ENCODE measurements at regions not wholly inside any gene's neighbourhood (a gene's known extent, or its start where the extent isn't known, plus 50 kb on each side); places are given as distances from the start of the nearest gene placed in this dataset.

DNA sequence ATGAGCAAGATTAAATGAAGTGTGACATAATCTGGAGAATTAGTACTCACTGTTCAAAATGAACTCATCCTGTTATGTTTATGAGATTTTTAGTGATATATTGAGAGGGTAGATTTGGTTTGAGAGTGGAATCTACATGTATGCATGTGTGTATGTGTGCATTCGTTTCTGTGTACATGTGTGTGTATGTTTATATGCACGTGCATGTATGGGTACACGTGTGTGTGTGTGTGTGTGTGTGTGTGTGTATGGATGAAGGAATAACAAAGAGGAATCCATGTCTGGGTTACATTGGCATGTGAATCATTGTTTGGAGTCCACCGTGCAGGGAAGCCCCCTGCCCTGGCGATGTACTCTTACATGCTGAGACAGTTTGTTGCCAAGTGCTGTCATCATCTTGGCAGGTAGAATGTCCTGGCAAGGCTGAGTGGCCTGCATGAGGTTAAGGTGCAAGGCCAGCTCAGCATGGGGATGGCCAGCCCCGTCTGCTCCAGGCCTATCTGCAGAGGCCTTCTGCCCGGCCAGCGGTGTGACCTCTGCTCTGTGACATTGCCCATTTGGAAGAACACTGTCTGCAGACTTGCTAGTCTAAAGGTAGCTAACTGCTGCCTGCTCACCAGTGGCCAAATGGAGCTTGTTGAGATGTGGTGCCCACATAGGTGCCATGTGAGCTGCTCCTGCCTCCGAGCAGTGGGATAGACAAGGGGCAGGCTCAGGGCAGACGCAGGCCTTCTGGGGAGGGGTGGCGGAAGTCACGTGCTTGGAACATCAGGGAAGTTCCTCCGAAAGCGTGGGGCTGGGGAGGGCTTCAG is 222.3 kb downstream of the TEX29 start:
- Mint-ChIP-seq H3K4me1 (ENCODE audit: low read depth) (no peaks in the 10 kb centered on the region), H3K27ac (no peak overlapping the region), H3K27me3 (ENCODE audit: insufficient read depth) (no peaks in the 10 kb centered on the region), H3K4me3 (no peak overlapping the region), H3K9me3 (peaks cover 16% of the 10 kb centered on the region), H3K36me3 (ENCODE audit: low read depth) (no peaks in the 10 kb centered on the region)
- no peak for DNase-seq (ENCODE audit: low spot score)
- intact Hi-C loops (cut with micrococcal nuclease) = no loop called here

DNA sequence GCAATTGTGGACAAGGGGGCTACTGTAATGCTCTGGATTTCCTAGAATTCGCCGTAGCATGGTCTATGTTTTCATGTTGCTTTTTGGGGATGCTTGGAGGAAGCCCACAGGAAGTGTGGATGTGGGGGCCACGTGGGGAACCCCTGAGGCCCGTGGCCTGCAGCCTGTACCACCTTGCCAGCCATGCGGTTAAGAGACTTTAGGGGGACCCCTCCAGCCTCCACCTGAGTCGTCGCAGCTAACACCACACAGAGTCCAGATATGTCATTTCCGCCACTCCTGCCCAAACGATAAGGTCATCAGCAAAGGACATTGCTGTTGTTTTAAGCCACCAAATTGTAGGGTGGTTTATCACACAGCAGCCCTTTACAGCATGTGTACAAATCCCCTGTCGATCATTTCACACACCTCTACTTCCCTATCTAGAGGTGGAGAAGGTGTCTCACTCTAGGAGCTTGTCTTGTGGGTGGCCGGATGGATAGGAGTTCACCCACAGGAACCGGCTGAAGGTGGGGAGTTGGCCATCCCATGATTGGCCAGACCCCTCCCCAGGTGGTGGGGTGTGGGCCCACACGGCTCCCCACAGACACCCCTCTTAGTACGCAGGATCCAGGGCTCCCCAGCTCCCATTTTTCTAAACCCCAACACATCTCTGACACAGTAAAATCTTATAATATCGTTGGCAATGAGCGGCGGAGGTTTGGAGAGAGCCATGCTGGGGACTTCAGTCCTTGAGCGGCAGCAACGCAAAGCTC is 226.7 kb downstream of the TEX29 start:
- Mint-ChIP-seq H3K27me3 (ENCODE audit: insufficient read depth) (no peaks in the 10 kb centered on the region), H3K27ac (no peak overlapping the region), H3K36me3 (ENCODE audit: low read depth) (no peaks in the 10 kb centered on the region), H3K9me3 (peaks cover 16% of the 10 kb centered on the region), H3K4me1 (ENCODE audit: low read depth) (no peaks in the 10 kb centered on the region), H3K4me3 (no peak overlapping the region)
- intact Hi-C loops (cut with micrococcal nuclease) = no loop called here
- DNase-seq (ENCODE audit: low spot score) = no peak

DNA sequence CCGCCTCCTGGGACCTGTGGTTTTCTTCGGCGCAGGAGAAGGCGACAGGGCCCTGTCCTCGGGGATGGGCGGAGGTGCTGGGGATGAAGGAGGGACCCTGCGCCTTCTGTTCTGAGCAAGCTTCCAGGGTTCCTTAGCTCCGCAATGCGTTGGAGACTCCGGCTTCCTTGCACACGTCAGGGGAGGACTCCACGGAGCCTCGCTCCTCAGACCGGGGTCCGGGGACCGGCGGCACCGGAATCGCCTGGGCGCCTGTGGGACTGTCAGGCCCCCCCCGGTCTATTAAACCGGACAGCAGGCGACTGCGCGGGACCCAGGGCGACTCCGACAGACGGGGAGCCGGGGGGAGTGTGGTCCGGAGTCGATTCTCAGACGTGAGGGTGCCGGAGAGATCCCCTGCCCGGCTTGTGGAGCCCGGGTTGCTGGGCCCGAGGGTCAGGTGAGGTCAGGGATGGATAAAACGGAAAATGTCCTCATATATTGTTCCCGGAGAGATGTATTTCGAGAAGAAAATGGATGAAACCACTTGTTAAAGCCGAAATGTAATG is 227.4 kb downstream of the TEX29 start:
- Mint-ChIP-seq H3K27me3 (ENCODE audit: insufficient read depth) (no peaks in the 10 kb centered on the region), H3K9me3 (peaks cover 16% of the 10 kb centered on the region), H3K4me1 (ENCODE audit: low read depth) (no peaks in the 10 kb centered on the region), H3K27ac (no peak overlapping the region), H3K4me3 (no peak overlapping the region), H3K36me3 (ENCODE audit: low read depth) (no peaks in the 10 kb centered on the region)
- DNase-seq (ENCODE audit: low spot score) = no peak
- intact Hi-C loops (cut with micrococcal nuclease) = no loop called here

DNA sequence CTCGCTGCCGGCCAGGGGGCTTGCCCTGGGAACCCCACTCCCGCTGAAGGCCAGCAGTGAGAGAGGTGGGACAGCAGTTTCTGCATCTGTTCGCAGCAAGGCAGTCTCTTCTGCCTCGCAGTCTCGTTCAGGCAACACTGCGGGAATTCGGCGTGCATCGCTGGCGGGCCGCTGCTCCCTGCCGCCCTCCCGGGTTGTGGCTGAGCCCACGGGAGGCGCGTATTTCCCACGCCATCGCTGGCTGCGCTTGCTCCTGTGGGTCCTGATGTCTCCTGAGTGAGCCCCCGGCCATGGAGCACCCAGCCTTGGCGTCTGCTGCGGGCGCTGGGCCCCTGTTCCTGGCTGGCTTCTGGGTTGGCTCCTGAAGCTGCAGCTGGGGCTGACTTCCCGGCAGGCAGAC is 227.9 kb downstream of the TEX29 start:
- Mint-ChIP-seq H3K27ac (no peak overlapping the region), H3K36me3 (ENCODE audit: low read depth) (no peaks in the 10 kb centered on the region), H3K9me3 (peaks cover 16% of the 10 kb centered on the region), H3K4me1 (ENCODE audit: low read depth) (no peaks in the 10 kb centered on the region), H3K27me3 (ENCODE audit: insufficient read depth) (no peaks in the 10 kb centered on the region), H3K4me3 (no peak overlapping the region)
- no peak for DNase-seq (ENCODE audit: low spot score)
- intact Hi-C loops (cut with micrococcal nuclease) = no loop called here

DNA sequence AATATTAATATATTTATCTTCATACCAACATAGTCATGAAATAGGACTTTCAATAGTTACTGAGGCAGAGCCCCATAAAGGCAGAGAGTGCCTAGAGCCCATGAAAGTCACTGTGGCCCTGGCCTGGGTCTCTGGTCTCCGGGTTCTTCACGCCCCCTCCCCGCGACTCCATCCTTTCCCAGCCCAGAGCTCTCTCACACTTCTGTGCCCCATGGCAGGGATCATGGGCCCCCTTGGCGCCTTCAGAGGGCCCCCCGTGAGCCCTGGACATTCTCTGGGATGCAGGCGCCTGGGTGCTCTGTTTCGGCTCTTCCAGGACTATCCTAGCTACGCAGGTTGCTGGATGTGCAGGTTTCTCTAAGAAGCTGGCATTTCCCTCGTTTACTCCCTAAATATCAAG is 228.4 kb downstream of the TEX29 start:
- Mint-ChIP-seq H3K36me3 (ENCODE audit: low read depth) (no peaks in the 10 kb centered on the region), H3K27me3 (ENCODE audit: insufficient read depth) (no peaks in the 10 kb centered on the region), H3K27ac (no peak overlapping the region), H3K4me1 (ENCODE audit: low read depth) (no peaks in the 10 kb centered on the region), H3K4me3 (no peak overlapping the region), H3K9me3 (peaks cover 16% of the 10 kb centered on the region)
- DNase-seq (ENCODE audit: low spot score) = no peak
- intact Hi-C loops (cut with micrococcal nuclease) = no loop called here

DNA sequence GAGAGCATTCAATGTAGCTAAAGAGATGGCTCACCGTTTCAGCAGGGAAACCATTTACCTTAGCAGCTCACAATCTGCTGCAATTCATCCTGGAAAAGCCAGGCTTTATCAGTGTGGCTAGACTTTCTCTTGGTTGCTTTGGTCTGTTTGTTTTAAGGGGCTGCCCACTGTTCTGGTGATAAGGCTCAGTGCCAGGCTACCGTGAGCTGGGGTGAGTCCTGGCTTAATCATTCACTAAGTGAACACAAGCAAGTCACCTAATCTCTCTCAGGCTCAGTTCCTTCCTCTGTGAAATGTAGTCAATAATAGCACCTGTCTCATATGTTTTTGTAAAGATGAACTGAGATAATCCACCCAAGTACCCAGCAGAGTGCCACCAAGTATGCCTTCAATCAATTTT is 229.0 kb downstream of the TEX29 start:
- no peak overlapping the region for H3K4me3 Mint-ChIP-seq
- no peaks in the 10 kb centered on the region for H3K27me3 Mint-ChIP-seq (ENCODE audit: insufficient read depth)
- H3K9me3 Mint-ChIP-seq = peaks cover 14% of the 10 kb centered on the region
- H3K27ac Mint-ChIP-seq = no peak overlapping the region
- no peak for DNase-seq (ENCODE audit: low spot score)
- intact Hi-C loops (cut with micrococcal nuclease) = no loop called here
- H3K4me1 Mint-ChIP-seq (ENCODE audit: low read depth) = no peaks in the 10 kb centered on the region
- no peaks in the 10 kb centered on the region for H3K36me3 Mint-ChIP-seq (ENCODE audit: low read depth)

DNA sequence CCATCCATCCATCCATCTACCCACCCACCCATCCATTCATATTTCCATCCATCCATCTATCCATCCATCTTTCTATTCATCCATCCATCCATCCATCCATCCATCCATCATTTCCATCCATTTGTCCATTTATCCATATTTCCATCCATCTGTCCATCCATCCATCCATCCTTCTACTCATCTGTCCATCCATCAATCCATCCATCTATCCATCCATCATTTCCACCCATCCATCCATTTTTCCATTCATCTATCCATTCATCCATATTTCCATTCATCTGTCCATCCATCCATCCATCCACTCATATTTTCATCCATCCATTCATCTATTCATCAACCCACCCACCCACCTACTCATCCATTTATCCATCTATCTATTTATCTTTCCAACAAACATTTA is 229.6 kb downstream of the TEX29 start:
- intact Hi-C loops (cut with micrococcal nuclease) = no loop called here
- Mint-ChIP-seq H3K4me1 (ENCODE audit: low read depth) (no peaks in the 10 kb centered on the region), H3K4me3 (no peak overlapping the region), H3K36me3 (ENCODE audit: low read depth) (no peaks in the 10 kb centered on the region), H3K27ac (no peak overlapping the region), H3K27me3 (ENCODE audit: insufficient read depth) (no peaks in the 10 kb centered on the region), H3K9me3 (peaks cover 8% of the 10 kb centered on the region)
- DNase-seq (ENCODE audit: low spot score) = no peak

DNA sequence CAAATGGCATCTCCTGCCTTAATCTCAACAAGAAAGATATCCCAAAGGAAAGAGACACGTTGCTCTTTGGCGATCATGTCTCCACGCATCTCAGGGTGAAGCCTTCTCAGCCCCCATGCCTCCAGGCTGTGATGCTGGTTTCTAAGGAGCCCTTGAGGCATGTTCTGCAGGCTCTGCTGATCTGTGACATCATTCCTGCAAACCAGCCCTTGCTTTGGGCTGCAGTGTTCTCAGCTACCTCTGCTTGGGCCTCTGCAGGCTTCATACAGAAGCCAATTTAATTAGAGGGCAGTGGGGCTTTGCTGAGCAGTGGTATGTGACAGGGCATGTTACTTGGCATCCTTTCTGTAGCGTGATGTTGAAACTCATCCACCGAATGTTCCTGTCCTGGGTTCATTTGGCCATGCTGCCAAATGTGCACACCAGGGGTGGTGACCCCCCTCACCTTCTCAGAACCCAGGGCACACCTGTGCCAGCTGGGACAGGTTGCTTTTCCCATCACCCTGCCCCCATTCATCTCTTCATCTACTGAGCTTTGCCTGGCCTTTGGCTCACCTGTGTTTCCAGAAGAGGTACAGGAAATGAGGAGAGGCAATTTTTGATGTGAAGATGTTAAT is 230.9 kb downstream of the TEX29 start:
- no peak overlapping the region for H3K27ac Mint-ChIP-seq
- H3K4me3 Mint-ChIP-seq = no peak overlapping the region
- no peaks in the 10 kb centered on the region for H3K4me1 Mint-ChIP-seq (ENCODE audit: low read depth)
- peaks cover 2% of the 10 kb centered on the region for H3K9me3 Mint-ChIP-seq
- H3K27me3 Mint-ChIP-seq (ENCODE audit: insufficient read depth) = no peaks in the 10 kb centered on the region
- H3K36me3 Mint-ChIP-seq (ENCODE audit: low read depth) = no peaks in the 10 kb centered on the region
- intact Hi-C loops (cut with micrococcal nuclease) = no loop called here
- DNase-seq (ENCODE audit: low spot score) = no peak

DNA sequence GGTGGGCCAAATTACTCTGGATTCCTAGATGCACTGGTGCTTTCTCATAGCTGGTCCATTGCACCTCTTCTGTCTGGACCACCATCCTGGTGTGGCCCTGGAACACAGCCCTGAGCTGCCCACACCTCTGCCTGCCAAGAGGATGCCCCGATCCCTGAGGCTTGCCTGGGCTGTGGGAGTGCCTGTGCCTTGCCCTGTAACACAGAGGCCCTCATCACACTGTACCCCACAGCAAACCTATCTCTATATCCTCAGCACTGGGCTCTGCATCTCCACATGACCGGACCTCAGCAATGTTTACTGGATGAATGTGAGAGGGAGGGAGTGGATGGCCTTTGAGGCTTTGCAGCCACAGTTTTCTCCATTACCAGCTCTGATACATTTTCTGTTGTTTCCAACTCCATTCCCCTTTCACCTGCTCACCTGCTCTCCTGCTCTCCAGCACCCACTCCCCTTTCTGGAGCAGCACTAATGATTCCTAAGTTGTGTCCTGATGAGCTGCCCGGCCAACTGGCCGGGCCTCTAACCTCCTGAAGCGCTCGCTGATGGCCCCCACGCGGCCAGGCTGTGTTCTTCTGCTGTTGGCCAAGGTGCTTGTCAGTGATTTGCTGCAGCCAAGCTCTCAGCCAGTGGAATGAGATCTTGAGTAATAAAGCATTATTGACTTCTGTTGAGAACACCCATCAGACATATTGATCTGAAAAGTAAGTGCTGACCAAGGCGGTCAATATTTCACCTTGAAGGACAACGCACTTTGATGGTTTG is 232.6 kb downstream of the TEX29 start:
- Mint-ChIP-seq H3K27me3 (ENCODE audit: insufficient read depth) (no peaks in the 10 kb centered on the region), H3K27ac (no peak overlapping the region), H3K4me1 (ENCODE audit: low read depth) (no peaks in the 10 kb centered on the region), H3K9me3 (no peaks in the 10 kb centered on the region), H3K4me3 (no peak overlapping the region), H3K36me3 (ENCODE audit: low read depth) (no peaks in the 10 kb centered on the region)
- DNase-seq (ENCODE audit: low spot score) = no peak
- intact Hi-C loops (cut with micrococcal nuclease) = no loop called here

DNA sequence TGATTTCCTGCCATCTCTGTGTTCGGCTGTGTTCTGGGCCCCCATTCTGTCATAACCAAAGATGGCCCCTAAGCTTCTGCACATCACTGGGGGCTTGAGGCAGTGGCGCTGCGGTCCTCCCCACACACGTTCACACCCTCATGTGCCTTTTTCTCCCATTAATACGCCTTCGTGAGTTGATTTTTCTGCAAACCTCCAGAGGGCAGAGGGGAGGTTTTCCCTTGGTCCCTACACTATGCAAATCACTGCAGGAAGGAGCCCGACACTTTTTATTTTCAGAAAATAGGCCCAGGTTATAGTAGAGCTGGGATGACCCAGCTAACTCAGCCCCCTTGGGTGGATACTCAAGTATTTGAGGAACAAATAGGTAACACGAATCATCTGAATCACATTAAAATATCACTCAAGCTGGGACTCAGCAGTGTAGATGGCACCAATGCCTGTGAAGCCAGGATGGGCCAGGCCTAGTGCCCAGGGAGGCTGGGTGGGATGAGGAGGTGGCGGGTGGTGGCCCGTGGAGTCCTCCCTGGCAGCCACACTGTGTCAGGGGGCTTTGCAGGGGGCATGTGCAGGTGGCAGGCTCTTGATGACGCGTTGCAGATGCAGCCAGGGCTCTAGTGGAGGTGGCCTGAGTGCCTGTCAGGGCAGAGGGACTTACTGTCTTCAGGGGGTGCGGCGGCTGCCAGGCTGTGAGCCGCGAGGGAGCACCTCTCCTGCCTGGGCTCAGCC is 234.3 kb downstream of the TEX29 start:
- no peak overlapping the region for H3K4me3 Mint-ChIP-seq
- H3K4me1 Mint-ChIP-seq (ENCODE audit: low read depth) = no peaks in the 10 kb centered on the region
- intact Hi-C loops (cut with micrococcal nuclease) = no loop called here
- no peak overlapping the region for H3K27ac Mint-ChIP-seq
- DNase-seq (ENCODE audit: low spot score) = no peak
- no peaks in the 10 kb centered on the region for H3K9me3 Mint-ChIP-seq
- H3K27me3 Mint-ChIP-seq (ENCODE audit: insufficient read depth) = no peaks in the 10 kb centered on the region
- no peaks in the 10 kb centered on the region for H3K36me3 Mint-ChIP-seq (ENCODE audit: low read depth)

DNA sequence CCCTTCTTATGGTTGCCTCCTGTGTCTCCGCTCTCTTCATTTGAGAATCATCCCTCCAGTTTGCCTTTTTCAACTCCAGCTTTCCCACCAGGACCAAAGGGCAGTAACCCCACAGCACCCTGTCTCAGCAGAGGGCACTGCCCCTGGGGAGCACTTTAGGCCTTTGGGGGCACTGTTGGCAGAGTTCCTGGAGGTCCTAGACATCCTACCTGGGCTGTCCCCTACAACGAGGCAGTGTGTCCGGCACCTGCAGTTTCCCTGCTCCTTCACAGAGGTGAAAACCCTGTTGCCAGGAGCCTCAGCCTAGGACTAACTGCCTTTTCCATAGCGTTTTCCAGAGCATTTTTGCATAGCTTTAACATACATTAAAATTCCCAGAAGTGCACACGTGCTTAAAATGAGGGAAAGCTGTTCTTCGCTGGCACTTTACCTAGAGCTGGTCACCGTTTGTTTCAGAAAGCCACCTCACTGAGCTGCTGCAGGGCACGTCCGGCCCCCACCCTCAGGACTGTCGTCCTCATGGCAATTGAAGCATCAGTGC is 234.9 kb downstream of the TEX29 start:
- intact Hi-C loops (cut with micrococcal nuclease) = no loop called here
- Mint-ChIP-seq H3K9me3 (no peaks in the 10 kb centered on the region), H3K27me3 (ENCODE audit: insufficient read depth) (no peaks in the 10 kb centered on the region), H3K4me1 (ENCODE audit: low read depth) (no peaks in the 10 kb centered on the region), H3K27ac (no peak overlapping the region), H3K36me3 (ENCODE audit: low read depth) (no peaks in the 10 kb centered on the region), H3K4me3 (no peak overlapping the region)
- no peak for DNase-seq (ENCODE audit: low spot score)

DNA sequence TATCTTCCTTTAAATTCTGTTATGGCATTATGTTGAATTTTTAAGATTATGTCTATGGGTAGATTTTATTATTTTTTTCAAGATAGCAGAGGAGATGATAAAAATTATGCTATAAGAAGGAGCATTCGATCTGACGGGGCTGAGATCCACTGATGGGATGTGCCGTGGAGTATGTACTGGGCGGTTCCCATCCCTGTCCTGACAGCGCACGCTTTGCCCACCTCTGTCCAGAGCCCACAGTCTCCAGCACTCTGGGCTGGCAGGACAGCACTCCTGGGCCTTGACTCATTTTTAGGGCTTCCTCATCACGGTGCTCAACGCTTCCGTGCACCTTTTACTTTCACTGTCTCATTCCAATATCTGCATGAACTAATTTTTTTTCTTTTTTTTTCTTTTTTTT is 235.5 kb downstream of the TEX29 start:
- H3K27me3 Mint-ChIP-seq (ENCODE audit: insufficient read depth) = no peaks in the 10 kb centered on the region
- no peaks in the 10 kb centered on the region for H3K4me1 Mint-ChIP-seq (ENCODE audit: low read depth)
- H3K36me3 Mint-ChIP-seq (ENCODE audit: low read depth) = no peaks in the 10 kb centered on the region
- H3K4me3 Mint-ChIP-seq = no peak overlapping the region
- DNase-seq (ENCODE audit: low spot score) = no peak
- no peaks in the 10 kb centered on the region for H3K9me3 Mint-ChIP-seq
- intact Hi-C loops (cut with micrococcal nuclease) = no loop called here
- no peak overlapping the region for H3K27ac Mint-ChIP-seq
